Vagina (tissue), 2 donors: ENCODE measurements at regions not wholly inside any gene's neighbourhood (a gene's known extent, or its start where the extent isn't known, plus 50 kb on each side); places are given as distances from the start of the nearest gene placed in this dataset.
"Not testable (repeated sequence)": the region's sequence is repeated elsewhere in the genome, so short reads cannot be mapped to it uniquely, and the experiment has no call there.

Experiments used
- DNase-seq, 2 donors: peaks; one replicate each; pipeline ENCODE4 v3.0.0-alpha.2; 2017; ENCODE audit errors: extremely low spot score in 2 of 2
- H3K27ac ChIP-seq: fragments of 200-600 bp; sonication (generic); one replicate; pipeline ENCODE4 v1.5.1; 2019
- H3K27me3 ChIP-seq: fragments of 200-600 bp; sonication (generic); one replicate; pipeline ENCODE4 v1.5.1; 2019
- H3K36me3 ChIP-seq, 2 donors: fragments of 200-600 bp; sonication (generic); one replicate each; pipeline ENCODE4 v1.5.1; 2017 to 2019
- H3K4me1 ChIP-seq: fragments of 200-600 bp; sonication (generic); one replicate; pipeline ENCODE4 v1.5.1; 2019
- H3K4me3 ChIP-seq, 2 donors: fragments of 200-600 bp; sonication (generic); 1 replicate in 1 of 2; 2 replicates in 1 of 2; pipeline ENCODE4 v1.5.1; 2016 to 2019
- H3K9me3 ChIP-seq: fragments of 200-600 bp; sonication (generic); one replicate; pipeline ENCODE4 v1.5.1; 2019
- CTCF ChIP-seq, 3 experiments: fragments of 450-650 bp in 2 of 3; fragments of 200-600 bp in 1 of 3; sonication (generic) in 1 of 3; IDR thresholded peaks; one replicate each; pipeline ENCODE4 v1.5.1; 2017 to 2019; ENCODE audit warnings: antibody characterized with exemption in 3 of 3, mild to moderate bottlenecking in 2 of 3, moderate library complexity in 2 of 3
- POLR2A ChIP-seq, 2 donors: fragments of 450-650 bp; IDR thresholded peaks; one replicate each; pipeline ENCODE4 v1.6.1; 2017; ENCODE audit warnings: antibody characterized with exemption in 2 of 2, mild to moderate bottlenecking in 2 of 2, moderate library complexity in 2 of 2
- POLR2AphosphoS5 ChIP-seq, 2 donors: sonication (generic); formaldehyde crosslinking; IDR thresholded peaks; one replicate each; pipeline ENCODE4 v1.9.0; 2017; ENCODE audit warnings: antibody characterized with exemption in 2 of 2, mild to moderate bottlenecking in 2 of 2, low read depth in 1 of 2; ENCODE audit not compliant: insufficient read depth in 1 of 2
- intact Hi-C: fragments of 100-400 bp; cut with DNase I; formaldehyde crosslinking; loops from one replicate; pipeline ENCODE4 v1.15.1; 2023

- intact Hi-C loops: no loop called here
- no peak overlapping the region for H3K4me3 ChIP-seq
- H3K27me3 ChIP-seq: no peaks in the 10 kb centered on the region
- TF ChIP-seq POLR2A (IDR thresholded peaks at IDR 0.05) (no peak), CTCF (IDR thresholded peaks at IDR 0.05) (no peak), POLR2AphosphoS5 (IDR thresholded peaks at IDR 0.05; ENCODE audit: insufficient read depth in 1 of 2, low read depth in 1 of 2) (no peak)
- no peak overlapping the region for H3K27ac ChIP-seq
- H3K36me3 ChIP-seq: no peaks in the 10 kb centered on the region
- H3K9me3 ChIP-seq: no peaks in the 10 kb centered on the region
- no peak for DNase-seq
- H3K4me1 ChIP-seq: no peaks in the 10 kb centered on the region
Observed at GRCh38 chr4:174010547-174010946, 272.9 kb downstream of the FBXO8 start.

GRCh38 chr4:174009686-174010451, 273.6 kb downstream of the FBXO8 start:
- Histone ChIP-seq H3K27me3 (no peaks in the 10 kb centered on the region), H3K36me3 (no peaks in the 10 kb centered on the region)
- intact Hi-C loops: no loop called here

GRCh38 chr4:174005422-174005821, 278.0 kb downstream of the FBXO8 start:
- TF ChIP-seq CTCF (IDR thresholded peaks at IDR 0.05) (no peak), POLR2A (IDR thresholded peaks at IDR 0.05) (no peak), POLR2AphosphoS5 (IDR thresholded peaks at IDR 0.05; ENCODE audit: insufficient read depth in 1 of 2, low read depth in 1 of 2) (no peak)
- H3K36me3 ChIP-seq: no peaks in the 10 kb centered on the region
- no peaks in the 10 kb centered on the region for H3K4me1 ChIP-seq
- H3K9me3 ChIP-seq: no peaks in the 10 kb centered on the region
- H3K27ac ChIP-seq: no peak overlapping the region
- no peak for DNase-seq
- intact Hi-C loops: no loop called here
- no peaks in the 10 kb centered on the region for H3K27me3 ChIP-seq
- H3K4me3 ChIP-seq: no peak overlapping the region

More at GRCh38 chr4:174009686-174010451, 273.6 kb downstream of the FBXO8 start:
- Histone ChIP-seq H3K4me1 (no peaks in the 10 kb centered on the region), H3K27ac (no peak overlapping the region), H3K4me3 (no peak overlapping the region), H3K9me3 (no peaks in the 10 kb centered on the region)
- TF ChIP-seq POLR2AphosphoS5 (IDR thresholded peaks at IDR 0.05; ENCODE audit: insufficient read depth in 1 of 2, low read depth in 1 of 2) (no peak), CTCF (IDR thresholded peaks at IDR 0.05) (no peak), POLR2A (IDR thresholded peaks at IDR 0.05) (no peak)
- DNase-seq: no peak

- Histone ChIP-seq H3K36me3 (no peaks in the 10 kb centered on the region), H3K4me3 (no peak overlapping the region), H3K4me1 (no peaks in the 10 kb centered on the region), H3K9me3 (no peaks in the 10 kb centered on the region), H3K27ac (no peak overlapping the region), H3K27me3 (no peaks in the 10 kb centered on the region)
- intact Hi-C loops: no loop called here
- TF ChIP-seq CTCF (IDR thresholded peaks at IDR 0.05): no peak
- no peak for TF ChIP-seq POLR2AphosphoS5 (IDR thresholded peaks at IDR 0.05; ENCODE audit: insufficient read depth in 1 of 2, low read depth in 1 of 2)
- TF ChIP-seq POLR2A (IDR thresholded peaks at IDR 0.05): no peak
- no peak for DNase-seq
Observed at GRCh38 chr4:173998471-173999144, 284.9 kb downstream of the FBXO8 start.

- H3K4me1 ChIP-seq, intact Hi-C loops, H3K36me3 ChIP-seq: not testable (repeated sequence)
Observed at GRCh38 chr4:173995779-173996178, 287.7 kb downstream of the FBXO8 start.

More at GRCh38 chr4:173995779-173996178, 287.7 kb downstream of the FBXO8 start:
- H3K27ac ChIP-seq, H3K4me3 ChIP-seq, DNase-seq, H3K9me3 ChIP-seq, H3K27me3 ChIP-seq: not testable (repeated sequence)
